HepG2 (cell line): ENCODE measurements at regions not wholly inside any gene's neighbourhood (a gene's known extent, or its start where the extent isn't known, plus 50 kb on each side); places are given as distances from the start of the nearest gene placed in this dataset.

Source experiments
- CBX2 ChIP-seq, 2 experiments: fragments of 200-600 bp in 1 of 2; sonication (generic); formaldehyde crosslinking in 1 of 2; IDR thresholded peaks; 2 replicates each; pipeline versions ENCODE4 v1.7.0 to v1.8.1; 2018 to 2022; ENCODE audit warnings: low read depth in 2 of 2, low read length in 1 of 2, mild to moderate bottlenecking in 1 of 2, missing genetic modification reagents in 1 of 2
- CHD2 ChIP-seq: IDR thresholded peaks from 2 replicates; pipeline ENCODE4 v1.6.1; 2011; ENCODE audit warnings: low read depth, low read length, improper control_type of control experiment
- EP300 ChIP-seq, 3 experiments: sonication (generic) in 1 of 3; formaldehyde crosslinking in 1 of 3; IDR thresholded peaks; 2 replicates each; pipeline versions ENCODE4 v1.5.1 to v1.6.1; 2011 to 2020; ENCODE audit warnings: low read depth in 2 of 3, low read length in 2 of 3, borderline replicate concordance in 1 of 3, improper control_type of control experiment in 1 of 3, mild to moderate bottlenecking in 1 of 3, missing genetic modification reagents in 1 of 3, moderate library complexity in 1 of 3
- MBNL3 ChIP-seq: fragments of 250-450 bp; sonication (Bioruptor Pico); conservative IDR thresholded peaks from 2 replicates; pipeline ENCODE4 v1.8.0; 2022; ENCODE audit warnings: mild to moderate bottlenecking, inconsistent platforms
- RXRA ChIP-seq: sonication (generic); formaldehyde crosslinking; IDR thresholded peaks from 2 replicates; pipeline ENCODE4 v1.5.1; 2020; ENCODE audit warnings: missing genetic modification reagents
- SNAPC5 ChIP-seq: sonication (generic); formaldehyde crosslinking; IDR thresholded peaks from 2 replicates; pipeline ENCODE4 v1.8.1; 2023; ENCODE audit warnings: mild to moderate bottlenecking, missing genetic modification reagents, borderline replicate concordance
- THAP11 ChIP-seq: IDR thresholded peaks from 2 replicates; pipeline ENCODE4 v1.6.1; 2016; ENCODE audit warnings: missing biosample characterization, missing genetic modification reagents
- ZBTB10 ChIP-seq: sonication (generic); formaldehyde crosslinking; IDR thresholded peaks from 2 replicates; pipeline ENCODE4 v1.4.0; 2020; ENCODE audit warnings: missing genetic modification reagents, borderline replicate concordance
- ZBTB38 ChIP-seq: sonication (generic); formaldehyde crosslinking; IDR thresholded peaks from 2 replicates; pipeline ENCODE4 v1.5.1; 2020; ENCODE audit warnings: mild to moderate bottlenecking, missing genetic modification reagents
- ZGPAT ChIP-seq: IDR thresholded peaks from 2 replicates; pipeline ENCODE4 v1.6.1; 2016; ENCODE audit warnings: mild to moderate bottlenecking
- ZNF17 ChIP-seq: sonication (generic); formaldehyde crosslinking; IDR thresholded peaks from 2 replicates; pipeline ENCODE4 v1.5.0; 2020; ENCODE audit warnings: mild to moderate bottlenecking, missing genetic modification reagents
- ZNF367 ChIP-seq: sonication (generic); formaldehyde crosslinking; IDR thresholded peaks from 2 replicates; pipeline ENCODE4 v1.4.0; 2020; ENCODE audit warnings: missing genetic modification reagents, borderline replicate concordance
- ZNF543 ChIP-seq: sonication (generic); formaldehyde crosslinking; IDR thresholded peaks from 2 replicates; pipeline ENCODE4 v1.4.0; 2020; ENCODE audit warnings: mild to moderate bottlenecking, missing genetic modification reagents
- ZNF614 ChIP-seq: IDR thresholded peaks from 2 replicates; pipeline ENCODE4 v1.6.1; 2018; ENCODE audit warnings: missing biosample characterization, missing genetic modification reagents, inconsistent platforms, borderline replicate concordance
- ZNF672 ChIP-seq: sonication (generic); formaldehyde crosslinking; IDR thresholded peaks from 2 replicates; pipeline ENCODE4 v1.8.1; 2022; ENCODE audit warnings: missing genetic modification reagents
- TF ChIP-seq, protein P1 (sequence below): sonication (generic); formaldehyde crosslinking; IDR thresholded peaks from 2 replicates; pipeline ENCODE4 v1.5.0; 2020; ENCODE audit warnings: mild to moderate bottlenecking, missing genetic modification reagents
- TF ChIP-seq, protein P2 (sequence below): sonication (generic); formaldehyde crosslinking; IDR thresholded peaks from 2 replicates; pipeline ENCODE4 v1.4.0; 2020; ENCODE audit warnings: missing genetic modification reagents, borderline replicate concordance

DNA sequence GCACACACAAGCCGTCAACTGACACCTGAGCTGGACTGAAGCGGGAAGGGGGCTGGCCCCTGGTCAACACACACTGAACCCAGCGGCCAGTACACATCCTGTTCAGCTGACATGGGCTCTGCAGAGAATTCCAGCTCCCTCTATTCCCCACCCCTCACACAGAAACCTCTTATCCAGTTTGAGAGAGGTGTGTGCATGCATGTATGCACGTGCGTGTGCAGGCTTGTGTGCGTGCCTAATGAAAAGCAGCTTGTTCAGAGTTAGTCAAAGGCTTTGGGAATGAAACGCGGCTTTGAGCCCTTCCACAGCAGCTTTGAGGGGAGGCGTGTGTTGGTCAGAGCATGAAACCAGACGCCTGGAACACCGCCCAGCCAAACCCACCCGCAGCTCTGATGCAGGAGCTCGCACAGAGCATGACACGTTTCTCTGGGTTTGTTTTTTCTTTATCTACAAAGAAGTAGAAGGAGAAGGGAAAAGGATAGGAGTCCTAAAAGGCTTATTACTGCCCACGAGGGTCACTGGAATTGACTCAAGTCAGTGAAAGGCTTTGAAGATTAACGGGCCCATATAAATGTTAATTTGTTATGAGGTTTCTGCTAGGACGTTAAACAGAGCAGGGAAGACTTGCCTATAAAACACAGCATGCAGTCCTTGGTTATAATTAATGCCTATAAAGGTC lies 184.2 kb downstream of the ETS2 start (continued):
- TF ChIP-seq, protein P1, sequence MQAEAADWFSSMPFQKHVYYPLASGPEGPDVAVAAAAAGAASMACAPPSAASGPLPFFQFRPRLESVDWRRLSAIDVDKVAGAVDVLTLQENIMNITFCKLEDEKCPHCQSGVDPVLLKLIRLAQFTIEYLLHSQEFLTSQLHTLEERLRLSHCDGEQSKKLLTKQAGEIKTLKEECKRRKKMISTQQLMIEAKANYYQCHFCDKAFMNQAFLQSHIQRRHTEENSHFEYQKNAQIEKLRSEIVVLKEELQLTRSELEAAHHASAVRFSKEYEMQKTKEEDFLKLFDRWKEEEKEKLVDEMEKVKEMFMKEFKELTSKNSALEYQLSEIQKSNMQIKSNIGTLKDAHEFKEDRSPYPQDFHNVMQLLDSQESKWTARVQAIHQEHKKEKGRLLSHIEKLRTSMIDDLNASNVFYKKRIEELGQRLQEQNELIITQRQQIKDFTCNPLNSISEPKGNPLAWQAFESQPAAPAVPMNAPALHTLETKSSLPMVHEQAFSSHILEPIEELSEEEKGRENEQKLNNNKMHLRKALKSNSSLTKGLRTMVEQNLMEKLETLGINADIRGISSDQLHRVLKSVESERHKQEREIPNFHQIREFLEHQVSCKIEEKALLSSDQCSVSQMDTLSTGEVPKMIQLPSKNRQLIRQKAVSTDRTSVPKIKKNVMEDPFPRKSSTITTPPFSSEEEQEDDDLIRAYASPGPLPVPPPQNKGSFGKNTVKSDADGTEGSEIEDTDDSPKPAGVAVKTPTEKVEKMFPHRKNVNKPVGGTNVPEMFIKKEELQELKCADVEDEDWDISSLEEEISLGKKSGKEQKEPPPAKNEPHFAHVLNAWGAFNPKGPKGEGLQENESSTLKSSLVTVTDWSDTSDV: 0 out of 2 replicates have a peak, but pooled peaks have one; percentile 73
- TF ChIP-seq ZNF614 (CRISPR knock-in tag): peak; percentile 68; the same call in 1 of the 2 replicates
- TF ChIP-seq, protein P2, sequence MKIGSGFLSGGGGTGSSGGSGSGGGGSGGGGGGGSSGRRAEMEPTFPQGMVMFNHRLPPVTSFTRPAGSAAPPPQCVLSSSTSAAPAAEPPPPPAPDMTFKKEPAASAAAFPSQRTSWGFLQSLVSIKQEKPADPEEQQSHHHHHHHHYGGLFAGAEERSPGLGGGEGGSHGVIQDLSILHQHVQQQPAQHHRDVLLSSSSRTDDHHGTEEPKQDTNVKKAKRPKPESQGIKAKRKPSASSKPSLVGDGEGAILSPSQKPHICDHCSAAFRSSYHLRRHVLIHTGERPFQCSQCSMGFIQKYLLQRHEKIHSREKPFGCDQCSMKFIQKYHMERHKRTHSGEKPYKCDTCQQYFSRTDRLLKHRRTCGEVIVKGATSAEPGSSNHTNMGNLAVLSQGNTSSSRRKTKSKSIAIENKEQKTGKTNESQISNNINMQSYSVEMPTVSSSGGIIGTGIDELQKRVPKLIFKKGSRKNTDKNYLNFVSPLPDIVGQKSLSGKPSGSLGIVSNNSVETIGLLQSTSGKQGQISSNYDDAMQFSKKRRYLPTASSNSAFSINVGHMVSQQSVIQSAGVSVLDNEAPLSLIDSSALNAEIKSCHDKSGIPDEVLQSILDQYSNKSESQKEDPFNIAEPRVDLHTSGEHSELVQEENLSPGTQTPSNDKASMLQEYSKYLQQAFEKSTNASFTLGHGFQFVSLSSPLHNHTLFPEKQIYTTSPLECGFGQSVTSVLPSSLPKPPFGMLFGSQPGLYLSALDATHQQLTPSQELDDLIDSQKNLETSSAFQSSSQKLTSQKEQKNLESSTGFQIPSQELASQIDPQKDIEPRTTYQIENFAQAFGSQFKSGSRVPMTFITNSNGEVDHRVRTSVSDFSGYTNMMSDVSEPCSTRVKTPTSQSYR (CRISPR knock-in tag): 0 out of 2 replicates have a peak, but pooled peaks have one; percentile 45
- peak; percentile 49; the same call in 1 of the 2 replicates for TF ChIP-seq ZGPAT (CRISPR knock-in tag)
- TF ChIP-seq CBX2 (IDR thresholded peaks at IDR 0.05; ENCODE audit: low read depth, low read length): no peak
- TF ChIP-seq CBX2 (CRISPR knock-in tag; IDR thresholded peaks at IDR 0.05; ENCODE audit: low read depth): peak; percentile 85; the same call in 1 of the 2 replicates
- TF ChIP-seq THAP11 (CRISPR knock-in tag): no peak
- no peak for TF ChIP-seq ZNF17 (CRISPR knock-in tag)
- peak; percentile 53; the same call in 1 of the 2 replicates for TF ChIP-seq SNAPC5 (CRISPR knock-in tag)
- no peak for TF ChIP-seq ZBTB10 (CRISPR knock-in tag)
- TF ChIP-seq ZNF672 (CRISPR knock-in tag): no peak
- TF ChIP-seq ZNF543: no peak
- peak in 1 of 2 experiments; percentile 41; a peak in 1 of 4 replicates for TF ChIP-seq EP300 (IDR thresholded peaks at IDR 0.05; ENCODE audit: low read depth in 2 of 2, low read length in 2 of 2)
- 0 out of 2 replicates have a peak, but pooled peaks have one; percentile 42 for TF ChIP-seq EP300 (CRISPR knock-in tag; IDR thresholded peaks at IDR 0.05; ENCODE audit: borderline replicate concordance)
- TF ChIP-seq CHD2: no peak
- TF ChIP-seq RXRA: peak; percentile 52; the same call in 1 of the 2 replicates
- peak; percentile 94 for TF ChIP-seq ZBTB38 (CRISPR knock-in tag)
- TF ChIP-seq ZNF367 (CRISPR knock-in tag): no peak
- TF ChIP-seq MBNL3: no peak
